GM13977 (cell line): ENCODE measurements at regions not wholly inside any gene's neighbourhood (a gene's known extent, or its start where the extent isn't known, plus 50 kb on each side); places are given as distances from the start of the nearest gene placed in this dataset.

ENCODE experiments used
- DNase-seq: peaks from one replicate; pipeline ENCODE4 v3.0.0; 2012; ENCODE audit warnings: low spot score
- in situ Hi-C: fragments of 300-500 bp; cut with MboI; formaldehyde crosslinking; loops from one replicate; pipeline ENCODE4 v1.12.0; 2022; ENCODE audit warnings: low sequenced_read_pairs, low pct_unique_long_range_greater_than_20kb, mixed read lengths, inconsistent platforms; ENCODE audit not compliant: unreplicated experiment
- TF ChIP-seq, protein P1 (sequence below): IDR thresholded peaks from 2 replicates; pipeline ENCODE4 v1.5.1; 2012; ENCODE audit warnings: mild to moderate bottlenecking, control low read depth; ENCODE audit not compliant: insufficient read depth; ENCODE audit errors: extremely low read depth, missing control alignments

DNA sequence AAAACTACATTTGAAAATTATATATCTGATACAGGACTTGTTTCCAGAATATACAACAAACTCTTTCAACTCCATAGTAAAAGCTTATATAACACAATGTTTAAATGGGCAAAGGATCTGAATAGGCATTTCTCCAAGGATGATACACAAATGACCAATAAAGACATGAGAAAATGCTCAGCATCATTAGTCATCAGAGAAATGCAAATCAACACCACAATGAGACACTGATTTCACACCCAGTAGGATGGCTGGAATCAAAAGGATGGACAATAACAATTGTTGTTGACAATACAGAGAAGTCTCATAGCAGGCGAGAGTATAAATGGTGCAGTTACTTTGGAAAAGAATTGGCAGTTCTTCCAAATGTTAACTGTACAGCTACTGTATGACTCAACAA, 394.9 kb downstream of the BCL11B start:
- TF ChIP-seq, protein P1, sequence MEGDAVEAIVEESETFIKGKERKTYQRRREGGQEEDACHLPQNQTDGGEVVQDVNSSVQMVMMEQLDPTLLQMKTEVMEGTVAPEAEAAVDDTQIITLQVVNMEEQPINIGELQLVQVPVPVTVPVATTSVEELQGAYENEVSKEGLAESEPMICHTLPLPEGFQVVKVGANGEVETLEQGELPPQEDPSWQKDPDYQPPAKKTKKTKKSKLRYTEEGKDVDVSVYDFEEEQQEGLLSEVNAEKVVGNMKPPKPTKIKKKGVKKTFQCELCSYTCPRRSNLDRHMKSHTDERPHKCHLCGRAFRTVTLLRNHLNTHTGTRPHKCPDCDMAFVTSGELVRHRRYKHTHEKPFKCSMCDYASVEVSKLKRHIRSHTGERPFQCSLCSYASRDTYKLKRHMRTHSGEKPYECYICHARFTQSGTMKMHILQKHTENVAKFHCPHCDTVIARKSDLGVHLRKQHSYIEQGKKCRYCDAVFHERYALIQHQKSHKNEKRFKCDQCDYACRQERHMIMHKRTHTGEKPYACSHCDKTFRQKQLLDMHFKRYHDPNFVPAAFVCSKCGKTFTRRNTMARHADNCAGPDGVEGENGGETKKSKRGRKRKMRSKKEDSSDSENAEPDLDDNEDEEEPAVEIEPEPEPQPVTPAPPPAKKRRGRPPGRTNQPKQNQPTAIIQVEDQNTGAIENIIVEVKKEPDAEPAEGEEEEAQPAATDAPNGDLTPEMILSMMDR: no peak
- in situ Hi-C loops: no loop called here
- DNase-seq: no peak

DNA sequence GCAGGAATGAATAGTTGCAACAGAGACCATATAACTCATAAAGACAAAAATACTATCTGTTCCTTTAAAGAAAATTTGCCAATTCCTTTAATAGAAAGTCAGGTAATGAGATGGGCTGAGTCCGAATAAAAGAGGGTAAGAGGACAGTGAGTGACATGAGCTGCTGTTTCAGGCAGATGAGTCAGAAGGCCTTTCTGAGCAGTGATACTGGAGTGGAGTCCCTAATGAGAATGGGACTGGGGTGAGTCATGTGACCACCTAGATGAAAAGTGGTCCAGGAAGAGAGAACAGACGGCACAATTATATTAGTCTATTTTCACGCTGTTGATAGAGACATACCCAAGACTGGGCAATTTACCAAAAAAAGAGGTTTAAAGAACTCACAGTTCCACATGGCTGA, 393.7 kb downstream of the BCL11B start:
- in situ Hi-C loops: no loop called here
- TF ChIP-seq, protein P1: no peak
- DNase-seq: no peak

DNA sequence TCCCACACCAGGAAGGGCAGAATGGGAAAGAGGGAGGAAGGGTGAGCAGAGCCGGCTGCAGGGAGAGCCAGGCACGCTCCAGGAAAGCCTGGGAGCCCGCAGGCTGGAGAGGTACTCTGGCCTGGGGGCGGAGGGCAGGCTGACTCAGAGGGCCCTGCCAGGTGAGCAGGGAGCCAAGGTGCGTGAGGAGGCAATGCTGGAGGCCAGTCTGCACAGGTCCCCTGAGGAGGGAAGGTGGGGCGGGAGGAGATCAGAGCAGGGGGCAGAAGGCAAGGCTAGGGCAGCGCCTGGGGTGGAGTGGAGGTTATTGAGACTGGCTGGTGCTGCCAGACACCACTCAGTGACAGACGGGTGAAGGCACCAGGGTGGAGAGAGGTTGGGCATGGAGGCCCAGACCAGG, 385.0 kb downstream of the BCL11B start:
- in situ Hi-C loops: no loop called here
- TF ChIP-seq, protein P1: no peak

DNA sequence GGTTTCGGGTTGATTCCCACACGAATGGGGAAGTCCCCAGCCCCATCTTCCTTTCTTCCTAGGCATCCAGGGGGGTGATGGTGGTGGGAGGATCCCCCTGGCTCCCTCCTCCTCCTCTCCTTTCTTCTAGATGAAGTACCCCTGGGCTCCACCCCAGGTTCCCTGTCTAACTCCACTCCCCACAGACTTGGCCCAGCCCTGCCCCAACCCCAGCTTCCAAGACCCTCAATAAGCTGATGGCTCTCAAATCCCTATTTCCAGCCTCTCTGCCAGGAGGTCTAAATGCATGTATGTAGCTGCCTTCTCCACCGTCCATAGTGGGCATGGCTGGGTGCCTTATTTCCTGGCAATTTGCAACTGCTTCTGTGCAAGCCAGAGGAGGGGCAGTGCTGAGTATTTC, 383.7 kb downstream of the BCL11B start:
- in situ Hi-C loops: no loop called here
- TF ChIP-seq, protein P1: no peak
- no peak for DNase-seq

More for the DNA sequence above, 385.0 kb downstream of the BCL11B start:
- no peak for DNase-seq

DNA sequence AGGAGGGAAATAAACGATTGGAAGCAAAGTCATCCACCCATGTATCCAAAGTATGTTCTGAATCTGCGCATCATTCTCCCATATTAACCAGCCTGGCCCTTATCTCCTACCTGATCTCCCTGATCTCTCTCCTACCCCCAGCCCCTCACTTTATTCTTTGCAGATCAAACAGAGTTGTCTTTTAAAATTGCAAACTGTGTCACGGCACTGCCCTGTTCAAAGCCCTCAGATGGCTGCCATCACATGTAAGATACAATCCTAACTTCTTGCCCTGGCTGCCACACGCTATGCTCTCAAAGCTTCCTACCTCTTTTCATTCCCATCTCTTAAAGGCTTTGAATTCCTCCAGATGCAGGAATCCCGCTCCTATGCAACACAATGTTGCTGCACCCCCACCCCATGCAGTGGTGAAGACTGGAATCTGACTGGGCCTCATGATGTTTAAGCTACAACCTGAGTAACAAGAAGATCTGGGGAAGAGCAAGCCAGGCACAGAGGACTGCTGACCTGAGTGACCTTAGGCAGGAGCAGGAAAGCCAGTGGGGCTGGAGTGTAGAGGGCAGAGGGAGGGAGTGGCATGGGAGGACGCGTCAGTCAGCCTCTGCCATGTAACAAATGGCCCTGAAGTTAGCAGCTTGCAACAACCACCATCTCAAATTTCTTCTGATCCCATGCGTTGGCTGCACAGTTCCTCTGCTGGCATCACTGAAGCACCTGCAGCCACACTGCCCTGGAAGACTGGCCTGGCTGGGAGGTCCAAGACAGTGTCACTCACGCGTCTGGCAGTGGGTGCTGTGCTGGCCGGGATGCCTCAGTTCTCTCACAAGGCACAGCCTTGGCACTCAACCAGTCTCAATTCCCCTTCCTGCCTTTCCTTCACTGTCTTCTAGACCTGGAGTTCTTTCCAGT, 382.8 kb downstream of the BCL11B start:
- TF ChIP-seq, protein P1: no peak
- in situ Hi-C loops: no loop called here
- DNase-seq: no peak

DNA sequence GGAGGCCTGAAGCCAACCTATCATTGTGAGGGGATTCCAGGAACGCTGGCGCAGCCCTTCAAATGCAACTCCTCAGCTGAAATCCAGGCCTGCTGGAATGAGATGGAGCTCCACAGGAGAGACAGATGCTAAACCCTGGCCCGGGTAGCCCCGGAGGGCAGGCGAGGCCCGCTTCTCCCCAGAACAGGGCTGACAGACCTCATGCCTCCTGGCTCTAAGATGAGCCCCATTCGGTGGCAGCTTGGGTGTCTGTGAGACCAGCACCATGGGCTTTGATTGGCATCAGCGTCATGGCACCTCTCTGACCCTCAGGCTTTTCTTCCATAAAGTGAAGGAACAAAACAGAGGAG, 382.2 kb downstream of the BCL11B start:
- in situ Hi-C loops: no loop called here
- TF ChIP-seq, protein P1: no peak
- DNase-seq: no peak
